ENCODE measurements at regions not wholly inside any gene's neighbourhood (a gene's known extent, or its start where the extent isn't known, plus 50 kb on each side); places are given as distances from the start of the nearest gene placed in this dataset.

- BruUV-seq (replicated peaks) = no TSS peak
- H3K9ac ChIP-seq (ENCODE audit: low read length) = no peak overlapping the region
- no peak overlapping the region for H3K4me3 ChIP-seq (replicated peaks in 1 of 2; ENCODE audit: low read depth in 1 of 2, low read length in 2 of 2)
- no peak for TF ChIP-seq ZNF274 (IDR thresholded peaks at IDR 0.05; ENCODE audit: low read depth, low read length)
- H3K9me2 ChIP-seq (ENCODE audit: insufficient read depth) = no peaks in the 10 kb centered on the region
- ATAC-seq (no peak), DNase-seq (ENCODE audit: low read depth, low spot score) (no peak)
- no peaks in the 10 kb centered on the region for H3K27me3 ChIP-seq (ENCODE audit: insufficient read depth, low read length)
- H4K20me1 ChIP-seq (ENCODE audit: insufficient read depth) = no peaks in the 10 kb centered on the region
- no peaks in the 10 kb centered on the region for H3K36me3 ChIP-seq (ENCODE audit: control insufficient read depth in 1 of 2, insufficient read depth in 2 of 2, low read length in 2 of 2)
- H3K79me2 ChIP-seq (ENCODE audit: insufficient read depth, low read length) = no peaks in the 10 kb centered on the region
- no peak overlapping the region for H3K27ac ChIP-seq (ENCODE audit: low read depth, low read length)
- RAD21 ChIA-PET (ENCODE audit: low non-redundant PET in 1 of 2, low total read pairs in 2 of 2, uncharacterized antibody in 2 of 2, unreplicated experiment in 2 of 2) = no interaction called here
- CTCF ChIA-PET = no interaction called here
- no peak overlapping the region for H2AFZ ChIP-seq (ENCODE audit: low read depth, low read length, poor library complexity, severe bottlenecking)
- POLR2A ChIA-PET = no interaction called here
- H3K4me1 ChIP-seq (ENCODE audit: control insufficient read depth in 1 of 2, insufficient read depth in 2 of 2, low read length in 2 of 2) = no peaks in the 10 kb centered on the region
- H3K9me3 ChIP-seq (ENCODE audit: control insufficient read depth in 1 of 2, insufficient read depth in 1 of 2, low read depth in 1 of 2, low read length in 2 of 2) = no peaks in the 10 kb centered on the region
- intact Hi-C loops (cut with micrococcal nuclease) = no loop called here
- no peak overlapping the region for H3K4me2 ChIP-seq (ENCODE audit: low read length)
These were observed 302.6 kb upstream of the C1orf87 start for GRCh38 chr1:60376196-60376595.

- intact Hi-C loops (cut with micrococcal nuclease) = no loop called here
- H3K4me2 ChIP-seq (ENCODE audit: low read length) = no peak overlapping the region
- H3K27me3 ChIP-seq (ENCODE audit: insufficient read depth, low read length) = no peaks in the 10 kb centered on the region
- ChIA-PET CTCF (no interaction called here), POLR2A (no interaction called here), RAD21 (ENCODE audit: low non-redundant PET in 1 of 2, low total read pairs in 2 of 2, uncharacterized antibody in 2 of 2, unreplicated experiment in 2 of 2) (no interaction called here)
- no TSS peak for BruUV-seq (replicated peaks)
- H3K79me2 ChIP-seq (ENCODE audit: insufficient read depth, low read length) = no peaks in the 10 kb centered on the region
- no peak for ATAC-seq
- DNase-seq (ENCODE audit: low read depth, low spot score) = no peak
- no peaks in the 10 kb centered on the region for H3K36me3 ChIP-seq (ENCODE audit: control insufficient read depth in 1 of 2, insufficient read depth in 2 of 2, low read length in 2 of 2)
- H3K4me1 ChIP-seq (ENCODE audit: control insufficient read depth in 1 of 2, insufficient read depth in 2 of 2, low read length in 2 of 2) = no peaks in the 10 kb centered on the region
- H3K9me3 ChIP-seq (ENCODE audit: control insufficient read depth in 1 of 2, insufficient read depth in 1 of 2, low read depth in 1 of 2, low read length in 2 of 2) = no peaks in the 10 kb centered on the region
- H3K9ac ChIP-seq (ENCODE audit: low read length) = no peak overlapping the region
- no peak overlapping the region for H3K4me3 ChIP-seq (replicated peaks in 1 of 2; ENCODE audit: low read depth in 1 of 2, low read length in 2 of 2)
- H4K20me1 ChIP-seq (ENCODE audit: insufficient read depth) = no peaks in the 10 kb centered on the region
- no peak overlapping the region for H3K27ac ChIP-seq (ENCODE audit: low read depth, low read length)
- no peak overlapping the region for H2AFZ ChIP-seq (ENCODE audit: low read depth, low read length, poor library complexity, severe bottlenecking)
- H3K9me2 ChIP-seq (ENCODE audit: insufficient read depth) = no peaks in the 10 kb centered on the region
- no peak for TF ChIP-seq FOSL1 (IDR thresholded peaks at IDR 0.05; ENCODE audit: low read depth)
- no peak for TF ChIP-seq TCF7L2 (IDR thresholded peaks at IDR 0.05; ENCODE audit: borderline replicate concordance, extremely low read depth, insufficient read depth, insufficient read length)
- no peak for TF ChIP-seq POLR2A (IDR thresholded peaks at IDR 0.05; ENCODE audit: borderline replicate concordance, extremely low read depth, insufficient read depth, insufficient read length)
- no peak for TF ChIP-seq POLR2AphosphoS5 (IDR thresholded peaks at IDR 0.05; ENCODE audit: low read depth, low read length)
- TF ChIP-seq EGR1 (IDR thresholded peaks at IDR 0.05; ENCODE audit: low read depth) = no peak
- TF ChIP-seq SIN3A (IDR thresholded peaks at IDR 0.05; ENCODE audit: low read depth) = no peak
- TF ChIP-seq ELF1 (IDR thresholded peaks at IDR 0.05; ENCODE audit: borderline replicate concordance, low read depth) = no peak
- no peak for TF ChIP-seq EZH2phosphoT487 (IDR thresholded peaks at IDR 0.05; ENCODE audit: borderline replicate concordance)
- no peak for TF ChIP-seq SP1 (IDR thresholded peaks at IDR 0.05; ENCODE audit: low read depth)
- no peak for TF ChIP-seq EZH2 (IDR thresholded peaks at IDR 0.05)
- no peak for TF ChIP-seq CBX3 (IDR thresholded peaks at IDR 0.05; ENCODE audit: low read depth)
- TF ChIP-seq RAD21 (IDR thresholded peaks at IDR 0.05; ENCODE audit: low read depth) = no peak
- no peak for TF ChIP-seq JUND (IDR thresholded peaks at IDR 0.05)
- TF ChIP-seq CEBPB (IDR thresholded peaks at IDR 0.05; ENCODE audit: low read depth) = no peak
- no peak for TF ChIP-seq YY1 (IDR thresholded peaks at IDR 0.05; ENCODE audit: extremely low read depth, insufficient replicate concordance, low read depth, low read length)
- TF ChIP-seq, protein P1, sequence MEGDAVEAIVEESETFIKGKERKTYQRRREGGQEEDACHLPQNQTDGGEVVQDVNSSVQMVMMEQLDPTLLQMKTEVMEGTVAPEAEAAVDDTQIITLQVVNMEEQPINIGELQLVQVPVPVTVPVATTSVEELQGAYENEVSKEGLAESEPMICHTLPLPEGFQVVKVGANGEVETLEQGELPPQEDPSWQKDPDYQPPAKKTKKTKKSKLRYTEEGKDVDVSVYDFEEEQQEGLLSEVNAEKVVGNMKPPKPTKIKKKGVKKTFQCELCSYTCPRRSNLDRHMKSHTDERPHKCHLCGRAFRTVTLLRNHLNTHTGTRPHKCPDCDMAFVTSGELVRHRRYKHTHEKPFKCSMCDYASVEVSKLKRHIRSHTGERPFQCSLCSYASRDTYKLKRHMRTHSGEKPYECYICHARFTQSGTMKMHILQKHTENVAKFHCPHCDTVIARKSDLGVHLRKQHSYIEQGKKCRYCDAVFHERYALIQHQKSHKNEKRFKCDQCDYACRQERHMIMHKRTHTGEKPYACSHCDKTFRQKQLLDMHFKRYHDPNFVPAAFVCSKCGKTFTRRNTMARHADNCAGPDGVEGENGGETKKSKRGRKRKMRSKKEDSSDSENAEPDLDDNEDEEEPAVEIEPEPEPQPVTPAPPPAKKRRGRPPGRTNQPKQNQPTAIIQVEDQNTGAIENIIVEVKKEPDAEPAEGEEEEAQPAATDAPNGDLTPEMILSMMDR (IDR thresholded peaks at IDR 0.05 in 2 of 3, conservative IDR thresholded peaks at IDR 0.05 in 1 of 3; ENCODE audit: borderline replicate concordance in 1 of 3, insufficient read depth in 1 of 3, low read depth in 2 of 3, low read length in 2 of 3) = no peak
- TF ChIP-seq REST (IDR thresholded peaks at IDR 0.05; ENCODE audit: low read depth) = no peak
These were observed 301.0 kb upstream of the C1orf87 start for GRCh38 chr1:60374537-60374936.

All from HCT116 (cell line).